ENCODE measurements at regions not wholly inside any gene's neighbourhood (a gene's known extent, or its start where the extent isn't known, plus 50 kb on each side); places are given as distances from the start of the nearest gene placed in this dataset.

DNA sequence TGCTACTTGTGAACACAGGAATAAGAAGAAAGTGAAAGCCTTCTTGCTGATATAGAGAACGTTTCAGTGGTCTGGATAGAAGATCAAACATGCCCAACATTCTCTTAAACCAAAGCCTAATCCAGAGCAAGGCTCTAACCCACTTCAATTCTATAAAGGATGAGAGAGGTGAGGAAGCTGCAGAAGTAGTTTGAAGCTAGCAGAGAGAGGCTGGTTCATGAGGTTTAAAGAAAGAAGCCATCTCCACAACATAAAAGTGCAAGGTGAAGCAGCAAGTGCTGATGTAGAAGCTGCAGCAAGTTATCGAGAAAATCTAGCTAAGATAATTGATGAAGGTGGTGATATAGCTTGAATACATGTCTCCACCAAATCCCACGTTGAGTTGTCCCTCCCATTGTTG lies 383.3 kb upstream of the ASIC2 start:
- H3K4me1 Mint-ChIP-seq (ENCODE audit: low read depth in 2 of 2) = no peaks in the 10 kb centered on the region
- no peak for ATAC-seq
- no peak for DNase-seq (ENCODE audit: low spot score)
- no peaks in the 10 kb centered on the region for H3K9me3 Mint-ChIP-seq
- no peaks in the 10 kb centered on the region for H3K36me3 Mint-ChIP-seq
- H3K27ac Mint-ChIP-seq = no peak overlapping the region
- H3K27me3 Mint-ChIP-seq = peaks cover 10% of the 10 kb centered on the region in 2 donors
- no peak overlapping the region for H3K4me3 Mint-ChIP-seq

DNA sequence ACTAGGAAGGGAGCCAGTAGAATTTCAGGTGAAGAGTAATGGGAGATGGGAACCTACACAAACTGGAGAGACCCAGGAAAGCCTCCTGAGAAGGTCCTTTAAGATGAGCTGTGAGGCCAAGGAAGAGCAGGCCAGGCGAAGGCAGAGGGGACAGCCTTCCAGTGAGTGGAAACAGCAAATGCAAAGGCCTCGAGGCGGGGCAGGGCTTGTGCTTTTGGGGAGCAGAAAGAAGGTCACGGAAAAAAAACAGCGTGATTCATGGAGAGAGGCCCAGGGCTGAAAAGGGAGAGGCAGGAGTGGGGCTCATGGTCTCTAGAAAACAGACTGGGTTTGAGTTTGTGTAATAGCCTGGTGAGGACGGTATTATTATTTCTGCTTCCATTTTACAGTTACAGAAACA lies 386.5 kb upstream of the ASIC2 start:
- no peaks in the 10 kb centered on the region for H3K9me3 Mint-ChIP-seq
- no peaks in the 10 kb centered on the region for H3K4me1 Mint-ChIP-seq (ENCODE audit: low read depth in 2 of 2)
- DNase-seq (ENCODE audit: low spot score) (no peak), ATAC-seq (no peak)
- no peak overlapping the region for H3K4me3 Mint-ChIP-seq
- H3K36me3 Mint-ChIP-seq = no peaks in the 10 kb centered on the region
- H3K27ac Mint-ChIP-seq = no peak overlapping the region
- H3K27me3 Mint-ChIP-seq = peaks cover 0 to 6% of the 10 kb centered on the region in 2 donors

DNA sequence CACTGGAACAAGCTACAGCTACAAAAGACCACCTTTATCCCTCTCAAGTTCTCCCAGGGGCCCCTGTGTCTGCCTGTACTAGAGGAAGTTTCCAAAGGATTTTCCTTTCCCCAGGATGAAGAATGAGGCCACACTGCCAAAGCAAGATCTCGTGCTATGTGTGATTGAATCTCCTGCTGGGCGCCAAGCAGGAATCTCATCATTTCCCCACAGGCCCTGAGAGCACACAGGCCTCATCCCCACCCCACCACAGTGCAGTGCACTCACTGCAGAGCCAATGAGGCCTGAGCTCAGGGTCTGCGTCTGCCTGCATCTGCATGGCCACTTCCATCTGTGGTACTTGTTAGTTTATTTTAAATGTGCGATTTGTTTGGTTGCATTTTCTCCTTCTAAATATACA lies 387.4 kb upstream of the ASIC2 start:
- no peaks in the 10 kb centered on the region for H3K36me3 Mint-ChIP-seq
- no peaks in the 10 kb centered on the region for H3K4me1 Mint-ChIP-seq (ENCODE audit: low read depth in 2 of 2)
- H3K4me3 Mint-ChIP-seq = no peak overlapping the region
- no peaks in the 10 kb centered on the region for H3K9me3 Mint-ChIP-seq
- H3K27ac Mint-ChIP-seq = no peak overlapping the region
- no peak for ATAC-seq
- peaks cover 0 to 6% of the 10 kb centered on the region in 2 donors for H3K27me3 Mint-ChIP-seq
- no peak for DNase-seq (ENCODE audit: low spot score)

DNA sequence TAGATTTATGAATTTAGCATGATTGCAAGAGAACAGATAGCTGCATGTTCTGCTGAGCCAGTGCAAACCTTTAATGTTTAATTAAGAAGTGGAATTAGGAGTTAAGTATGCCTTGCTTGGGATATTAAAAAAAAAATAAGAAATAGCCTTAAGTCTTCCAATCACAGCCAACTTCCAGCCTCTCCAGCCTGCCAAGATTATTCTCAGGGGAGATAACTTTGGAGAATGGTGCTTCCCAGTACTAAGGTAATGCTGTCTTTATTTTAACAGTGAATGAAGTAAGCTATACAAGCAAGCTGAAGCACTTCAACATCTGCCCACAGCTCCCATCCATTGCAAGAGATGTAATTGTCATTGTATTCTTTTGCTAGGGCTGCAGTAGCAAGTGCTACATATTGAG lies 389.5 kb upstream of the ASIC2 start:
- Mint-ChIP-seq H3K27ac (no peak overlapping the region), H3K4me1 (ENCODE audit: low read depth in 2 of 2) (no peaks in the 10 kb centered on the region), H3K27me3 (peaks cover 2 to 4% of the 10 kb centered on the region in 2 donors), H3K36me3 (no peaks in the 10 kb centered on the region), H3K4me3 (no peak overlapping the region), H3K9me3 (no peaks in the 10 kb centered on the region)
- ATAC-seq = no peak
- no peak for DNase-seq (ENCODE audit: low spot score)

DNA sequence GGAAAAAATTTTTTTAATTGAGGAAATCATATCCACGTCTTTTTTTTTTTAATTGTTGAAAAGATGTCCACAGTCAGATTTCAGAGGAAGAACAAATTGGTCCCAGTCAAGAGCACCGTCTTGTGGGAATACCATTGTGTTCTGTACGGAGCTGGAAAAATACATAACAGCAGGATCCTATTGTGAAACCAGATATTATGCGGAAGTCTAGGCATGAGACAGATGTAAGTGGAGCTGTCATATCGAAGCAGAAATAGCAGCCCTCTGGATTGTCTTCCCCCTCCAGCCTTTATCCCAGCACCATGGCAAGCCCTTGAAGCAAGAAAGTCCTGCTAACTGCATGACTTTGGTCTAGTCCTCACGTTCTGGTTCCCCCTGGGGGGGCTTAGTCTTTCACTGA lies 391.6 kb upstream of the ASIC2 start:
- Mint-ChIP-seq H3K4me1 (ENCODE audit: low read depth in 2 of 2) (no peaks in the 10 kb centered on the region), H3K36me3 (no peaks in the 10 kb centered on the region), H3K4me3 (no peak overlapping the region), H3K27me3 (peaks cover 2 to 14% of the 10 kb centered on the region in 2 donors), H3K27ac (no peak overlapping the region), H3K9me3 (no peaks in the 10 kb centered on the region)
- DNase-seq (ENCODE audit: low spot score) (no peak), ATAC-seq (no peak)

DNA sequence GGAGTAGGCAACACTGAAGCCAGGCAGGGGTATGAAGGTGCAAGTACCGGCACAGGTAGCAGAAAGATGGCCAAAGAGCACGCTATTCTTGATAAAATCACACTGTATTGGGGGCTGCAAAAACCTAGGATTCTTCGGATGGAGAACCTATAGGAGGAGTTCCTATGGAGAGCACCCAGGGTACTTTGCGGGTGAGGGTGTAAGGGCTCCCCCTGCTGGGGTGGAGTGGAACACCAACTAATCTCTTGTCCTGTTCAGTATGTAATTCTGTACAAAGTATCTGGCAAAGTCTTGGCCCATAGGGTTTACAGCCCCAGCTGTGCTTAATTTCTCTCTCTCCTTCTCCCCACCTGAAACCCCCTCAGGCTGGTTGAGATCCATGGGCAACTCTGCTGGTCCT lies 393.1 kb upstream of the ASIC2 start:
- DNase-seq (ENCODE audit: low spot score) (no peak), ATAC-seq (peak in 1 of 2 donors; percentile 53)
- no peaks in the 10 kb centered on the region for H3K4me1 Mint-ChIP-seq (ENCODE audit: low read depth in 2 of 2)
- H3K27ac Mint-ChIP-seq = no peak overlapping the region
- H3K36me3 Mint-ChIP-seq = no peaks in the 10 kb centered on the region
- H3K4me3 Mint-ChIP-seq = no peak overlapping the region
- H3K27me3 Mint-ChIP-seq = peaks cover 2 to 14% of the 10 kb centered on the region in 2 donors
- no peaks in the 10 kb centered on the region for H3K9me3 Mint-ChIP-seq

DNA sequence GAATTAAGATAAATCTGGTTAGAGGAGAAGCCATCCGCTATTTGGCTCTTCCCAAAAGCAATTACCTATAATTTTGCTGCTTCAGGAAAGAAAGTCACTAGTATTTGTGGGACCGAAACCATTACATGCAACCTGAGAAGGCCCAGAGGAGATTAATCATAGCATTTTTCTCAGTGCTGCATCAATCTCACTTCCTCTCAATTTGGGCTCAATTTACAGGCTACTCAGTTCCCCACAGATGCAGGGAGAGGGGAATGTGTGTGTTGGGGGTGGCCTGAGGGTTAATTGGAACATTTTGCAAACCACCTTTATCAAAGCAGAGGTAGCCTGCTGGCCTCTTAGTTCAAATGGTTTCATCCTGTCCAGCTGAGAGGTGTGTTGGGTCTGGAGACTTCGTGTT lies 394.7 kb upstream of the ASIC2 start:
- H3K4me1 Mint-ChIP-seq (ENCODE audit: low read depth in 2 of 2) = no peaks in the 10 kb centered on the region
- no peaks in the 10 kb centered on the region for H3K9me3 Mint-ChIP-seq
- DNase-seq (ENCODE audit: low spot score) (no peak), ATAC-seq (no peak)
- H3K4me3 Mint-ChIP-seq = no peak overlapping the region
- H3K36me3 Mint-ChIP-seq = no peaks in the 10 kb centered on the region
- peaks cover 4 to 14% of the 10 kb centered on the region in 2 donors for H3K27me3 Mint-ChIP-seq
- no peak overlapping the region for H3K27ac Mint-ChIP-seq

DNA sequence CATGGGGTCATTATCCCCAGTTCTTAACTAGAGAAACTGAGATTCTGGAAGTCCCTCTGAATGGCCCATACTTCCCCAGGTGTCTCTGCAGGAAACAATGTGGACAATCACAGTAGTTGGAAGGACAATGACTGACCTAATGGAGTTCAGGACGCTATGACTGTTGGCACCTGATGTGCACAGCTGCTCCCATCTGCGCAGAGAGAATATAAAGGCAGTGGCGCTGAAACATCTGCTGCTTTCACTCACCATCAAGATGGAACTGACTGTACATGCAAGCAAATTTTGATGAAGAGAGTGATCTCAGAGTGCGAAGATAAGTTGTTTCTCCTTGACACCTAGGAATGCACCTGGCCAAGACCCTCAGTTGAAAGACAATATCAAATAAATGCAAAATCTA lies 395.7 kb upstream of the ASIC2 start:
- Mint-ChIP-seq H3K27me3 (peaks cover 4 to 21% of the 10 kb centered on the region in 2 donors), H3K4me1 (ENCODE audit: low read depth in 2 of 2) (no peaks in the 10 kb centered on the region), H3K27ac (no peak overlapping the region), H3K4me3 (no peak overlapping the region), H3K36me3 (no peaks in the 10 kb centered on the region), H3K9me3 (no peaks in the 10 kb centered on the region)
- ATAC-seq = no peak
- DNase-seq (ENCODE audit: low spot score) = no peak

DNA sequence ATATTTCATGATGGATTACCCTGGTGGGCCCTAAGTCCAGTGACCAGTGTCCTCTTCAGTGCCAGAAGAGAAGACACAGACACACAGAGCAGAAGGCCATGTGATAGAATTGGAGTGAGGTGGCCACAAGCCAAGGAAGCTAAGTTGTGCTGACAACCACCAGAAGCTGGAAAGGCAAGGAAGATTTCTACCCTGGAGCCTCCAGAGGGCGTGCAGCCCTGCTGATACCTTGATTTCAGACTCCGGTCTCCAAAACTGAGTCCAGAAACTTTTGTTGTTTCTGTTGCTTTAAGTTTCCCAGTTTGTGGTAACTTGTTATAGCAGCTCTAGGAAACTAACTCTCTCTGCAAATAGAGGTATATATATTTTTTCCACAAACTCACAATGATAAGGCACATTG lies 396.6 kb upstream of the ASIC2 start:
- Mint-ChIP-seq H3K27me3 (peaks cover 10 to 30% of the 10 kb centered on the region in 2 donors), H3K4me1 (ENCODE audit: low read depth in 2 of 2) (no peaks in the 10 kb centered on the region), H3K9me3 (no peaks in the 10 kb centered on the region), H3K36me3 (no peaks in the 10 kb centered on the region), H3K4me3 (no peak overlapping the region), H3K27ac (no peak overlapping the region)
- DNase-seq (ENCODE audit: low spot score) (no peak), ATAC-seq (no peak)

DNA sequence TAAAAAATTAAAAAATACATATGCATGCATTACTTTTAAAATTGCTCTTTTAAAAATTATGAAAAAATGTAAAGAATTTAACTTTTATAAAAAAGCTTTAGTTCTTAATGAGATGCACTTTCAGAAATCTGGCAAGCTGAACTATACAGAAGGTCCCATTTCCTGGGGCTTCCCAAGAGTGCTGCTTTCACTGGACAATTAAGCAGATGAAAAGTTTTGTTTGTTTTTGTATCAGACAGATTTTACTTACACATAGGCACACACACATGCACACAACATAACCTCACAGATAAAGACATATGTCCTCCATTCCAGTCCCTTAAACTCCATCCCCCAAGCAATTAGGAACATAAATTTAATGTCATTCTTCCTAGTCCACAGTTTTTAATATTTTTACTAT lies 402.3 kb upstream of the ASIC2 start:
- no peak for ATAC-seq
- Mint-ChIP-seq H3K4me3 (no peak overlapping the region), H3K27me3 (peaks cover 15 to 51% of the 10 kb centered on the region in 2 donors), H3K36me3 (no peaks in the 10 kb centered on the region), H3K9me3 (no peaks in the 10 kb centered on the region), H3K4me1 (ENCODE audit: low read depth in 2 of 2) (no peaks in the 10 kb centered on the region), H3K27ac (no peak overlapping the region)
- no peak for DNase-seq (ENCODE audit: low spot score)

DNA sequence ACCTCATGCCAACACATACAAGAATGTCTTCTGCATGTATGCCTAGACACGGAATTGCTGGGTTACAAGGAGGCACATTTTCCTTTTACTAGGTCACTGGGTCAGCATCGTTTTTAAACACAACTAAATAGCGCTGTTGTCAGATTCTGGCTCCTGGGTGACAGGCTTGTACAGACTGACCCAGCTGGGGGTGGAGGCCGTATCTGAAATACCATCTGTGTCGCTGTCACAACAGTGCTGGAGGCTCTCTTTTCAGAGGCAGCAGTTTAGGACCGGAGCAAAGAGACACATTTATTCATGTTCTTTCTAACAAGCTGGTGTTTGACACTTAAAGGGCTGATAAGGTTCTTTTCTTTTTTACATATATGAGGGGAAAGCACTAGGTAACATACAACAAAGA lies 403.0 kb upstream of the ASIC2 start:
- DNase-seq (ENCODE audit: low spot score) (no peak), ATAC-seq (no peak)
- no peak overlapping the region for H3K27ac Mint-ChIP-seq
- no peaks in the 10 kb centered on the region for H3K36me3 Mint-ChIP-seq
- H3K4me1 Mint-ChIP-seq (ENCODE audit: low read depth in 2 of 2) = no peaks in the 10 kb centered on the region
- H3K4me3 Mint-ChIP-seq = no peak overlapping the region
- peaks cover 15 to 52% of the 10 kb centered on the region in 2 donors for H3K27me3 Mint-ChIP-seq
- H3K9me3 Mint-ChIP-seq = no peaks in the 10 kb centered on the region

DNA sequence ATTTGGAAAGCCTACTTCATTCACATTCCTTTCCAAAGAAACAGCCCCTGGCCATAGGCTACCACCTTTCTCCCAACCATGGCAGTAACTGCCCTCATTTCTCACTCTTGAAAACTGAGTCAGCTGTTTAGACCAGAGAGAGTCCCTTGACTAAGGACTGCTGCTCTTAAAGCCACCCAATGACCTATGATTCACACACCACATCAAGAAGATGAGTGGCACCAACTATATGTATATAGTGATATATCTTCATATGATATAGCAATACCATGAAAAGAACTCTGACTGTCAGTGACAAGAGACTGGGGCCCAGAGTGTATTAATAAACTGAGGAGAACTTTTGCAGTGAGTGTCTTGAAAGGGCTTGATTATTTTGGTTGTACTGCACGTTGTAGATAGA lies 404.5 kb upstream of the ASIC2 start:
- H3K9me3 Mint-ChIP-seq = no peaks in the 10 kb centered on the region
- ATAC-seq = no peak

DNA sequence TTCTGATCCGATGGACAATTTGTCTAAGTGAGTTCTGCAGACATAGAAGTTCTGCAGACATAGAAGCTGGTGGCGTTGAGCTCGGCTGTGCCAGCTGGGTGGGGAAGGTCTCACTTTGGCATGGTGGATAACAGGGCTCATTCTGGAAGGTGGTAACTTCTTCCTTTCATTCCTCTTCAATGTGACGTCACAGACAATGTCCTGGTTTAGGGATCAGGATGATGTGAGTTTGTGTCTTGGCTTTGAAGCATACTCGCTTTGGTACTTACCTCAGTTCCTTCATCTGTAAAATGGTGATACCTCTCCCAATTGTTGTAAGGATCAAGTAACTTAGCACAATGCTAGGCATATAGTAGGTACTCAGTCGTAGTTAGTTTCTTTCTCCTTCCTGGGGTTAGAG lies 408.8 kb upstream of the ASIC2 start:
- ATAC-seq = no peak
- H3K27ac Mint-ChIP-seq = no peak overlapping the region
- H3K4me1 Mint-ChIP-seq (ENCODE audit: low read depth in 2 of 2) = no peaks in the 10 kb centered on the region
- peaks cover 4% of the 10 kb centered on the region for H3K36me3 Mint-ChIP-seq
- H3K4me3 Mint-ChIP-seq = no peak overlapping the region
- no peak for DNase-seq (ENCODE audit: low spot score)
- H3K9me3 Mint-ChIP-seq = no peaks in the 10 kb centered on the region
- H3K27me3 Mint-ChIP-seq = peaks cover 16 to 33% of the 10 kb centered on the region in 2 donors

More for the DNA sequence above, 404.5 kb upstream of the ASIC2 start:
- no peaks in the 10 kb centered on the region for H3K36me3 Mint-ChIP-seq
- H3K4me1 Mint-ChIP-seq (ENCODE audit: low read depth in 2 of 2) = no peaks in the 10 kb centered on the region
- H3K27ac Mint-ChIP-seq = no peak overlapping the region
- peaks cover 13 to 53% of the 10 kb centered on the region in 2 donors for H3K27me3 Mint-ChIP-seq
- H3K4me3 Mint-ChIP-seq = no peak overlapping the region
- no peak for DNase-seq (ENCODE audit: low spot score)

DNA sequence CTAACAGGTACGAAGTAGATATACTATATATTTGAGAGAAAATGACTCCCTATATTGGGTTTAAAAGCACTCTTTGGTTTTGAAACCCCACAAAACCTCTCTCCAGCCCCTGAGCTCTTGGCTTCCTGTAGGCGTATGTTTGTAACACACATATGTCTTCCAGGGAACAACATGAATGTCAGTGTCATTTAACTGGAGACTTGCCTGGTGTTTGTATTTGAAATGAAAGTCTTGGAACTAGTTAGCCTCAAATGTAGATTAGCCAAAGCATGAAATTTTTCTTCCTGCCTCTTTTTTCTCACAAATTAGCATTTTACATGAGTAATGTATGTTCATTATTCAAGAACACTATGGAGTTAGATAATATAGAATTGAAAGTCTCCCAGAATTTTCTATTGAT lies 411.8 kb upstream of the ASIC2 start:
- ATAC-seq (no peak), DNase-seq (ENCODE audit: low spot score) (no peak)
- Mint-ChIP-seq H3K36me3 (peaks cover 4% of the 10 kb centered on the region), H3K4me1 (ENCODE audit: low read depth in 2 of 2) (no peaks in the 10 kb centered on the region), H3K4me3 (no peak overlapping the region), H3K27ac (no peak overlapping the region), H3K27me3 (peaks cover 24 to 47% of the 10 kb centered on the region in 2 donors), H3K9me3 (no peaks in the 10 kb centered on the region)

DNA sequence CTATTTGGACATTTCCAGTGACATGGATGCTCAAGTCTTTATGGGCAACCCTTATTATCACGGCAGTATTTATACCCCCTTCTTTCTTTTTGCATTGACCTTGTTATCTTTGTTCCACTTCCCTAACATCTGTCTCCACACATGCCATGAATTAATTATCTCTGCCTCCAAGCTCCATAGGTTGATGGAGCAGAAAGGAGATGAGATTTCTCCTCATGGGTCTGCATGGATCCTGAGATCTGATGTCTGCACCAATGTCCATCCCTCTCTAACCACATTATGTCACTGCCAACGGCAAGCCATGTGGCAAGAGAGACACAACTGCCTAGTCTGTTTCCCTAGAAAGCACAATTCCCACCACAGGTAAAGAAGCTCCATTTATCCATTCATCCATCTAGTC lies 416.8 kb upstream of the ASIC2 start:
- DNase-seq (ENCODE audit: low spot score) = no peak
- Mint-ChIP-seq H3K27ac (no peak overlapping the region), H3K4me1 (ENCODE audit: low read depth in 2 of 2) (no peaks in the 10 kb centered on the region), H3K9me3 (no peaks in the 10 kb centered on the region), H3K36me3 (peaks cover 4% of the 10 kb centered on the region), H3K4me3 (no peak overlapping the region), H3K27me3 (peaks cover 21 to 48% of the 10 kb centered on the region in 2 donors)
- no peak for ATAC-seq
